ENCODE measurements at regions not wholly inside any gene's neighbourhood (a gene's known extent, or its start where the extent isn't known, plus 50 kb on each side); places are given as distances from the start of the nearest gene placed in this dataset.

DNA sequence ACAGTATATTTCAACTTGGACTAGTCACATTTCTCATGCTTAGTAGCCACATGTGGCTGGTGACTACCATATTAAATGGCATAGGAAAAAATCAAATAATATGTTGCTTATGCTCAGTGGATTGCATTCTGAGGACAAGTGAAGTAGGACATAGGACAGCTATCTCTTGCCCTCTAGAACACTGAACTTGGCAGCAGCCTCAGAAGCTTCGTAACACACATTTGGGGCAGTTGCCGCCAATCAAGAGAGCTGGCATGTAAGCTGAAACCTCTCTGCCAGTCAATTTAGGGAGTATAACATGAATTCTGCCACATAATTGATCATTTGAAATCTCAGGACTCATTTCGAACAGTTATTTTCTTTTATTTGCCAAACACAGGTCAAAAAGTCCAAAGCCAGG lies 505.5 kb downstream of the MAT2B start:
- no peak for DNase-seq
- TF ChIP-seq POLR2A (IDR thresholded peaks at IDR 0.05; ENCODE audit: low read length) (no peak), GATA1 (IDR thresholded peaks at IDR 0.05; ENCODE audit: low read depth, low read length) (no peak)

DNA sequence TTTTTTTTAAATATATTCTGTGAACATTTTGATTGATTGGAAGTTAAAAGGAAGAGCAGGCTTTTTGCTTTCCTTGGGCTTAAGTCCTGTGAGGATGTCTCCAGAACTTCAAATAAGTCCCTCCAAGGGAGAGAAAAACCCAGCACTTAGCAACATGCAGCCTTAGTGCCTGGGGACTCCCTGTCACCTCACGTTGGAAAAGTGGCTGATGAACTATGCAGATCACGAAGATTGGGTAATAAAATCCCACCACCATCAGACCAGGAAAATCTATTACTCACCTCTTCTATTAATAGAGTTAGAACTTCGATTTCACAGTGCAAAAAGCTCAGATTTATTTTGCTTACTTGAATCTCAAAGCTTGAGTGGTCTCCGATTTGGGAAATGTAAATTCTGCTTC lies 507.0 kb downstream of the MAT2B start:
- no peak for DNase-seq
- TF ChIP-seq POLR2A (IDR thresholded peaks at IDR 0.05; ENCODE audit: low read length) (no peak), GATA1 (IDR thresholded peaks at IDR 0.05; ENCODE audit: low read depth, low read length) (no peak)

DNA sequence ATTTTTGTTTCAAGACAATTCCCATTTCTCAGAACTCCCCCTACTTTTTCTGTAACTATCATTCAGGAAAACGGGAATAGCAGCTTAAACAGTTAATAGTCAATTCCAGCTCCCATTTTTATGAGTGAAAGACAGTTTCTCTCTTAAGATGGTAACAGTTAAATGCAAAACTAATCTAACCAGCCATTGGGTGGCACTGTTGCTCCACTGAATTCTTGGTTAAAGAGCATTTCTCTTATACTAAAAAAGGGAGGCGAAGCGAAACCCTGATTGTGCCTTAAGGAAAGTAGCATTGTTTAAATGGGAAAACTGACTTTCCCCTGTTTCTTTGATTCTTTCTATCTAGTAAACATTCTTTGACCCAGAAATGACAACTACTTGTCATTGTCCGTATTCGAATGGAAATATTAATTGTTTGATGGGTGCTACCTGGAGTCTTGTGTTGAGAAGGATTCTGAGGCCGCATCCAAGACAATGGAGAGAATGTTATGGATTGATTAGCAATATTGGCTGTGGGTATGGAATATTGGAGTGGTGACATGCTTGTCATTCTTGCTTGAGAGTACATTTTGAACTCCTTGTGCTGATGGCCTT lies 507.8 kb downstream of the MAT2B start:
- no peak for TF ChIP-seq GATA1 (IDR thresholded peaks at IDR 0.05; ENCODE audit: low read depth, low read length)
- no peak for TF ChIP-seq POLR2A (IDR thresholded peaks at IDR 0.05; ENCODE audit: low read length)
- DNase-seq = peak; percentile 64 to 79

DNA sequence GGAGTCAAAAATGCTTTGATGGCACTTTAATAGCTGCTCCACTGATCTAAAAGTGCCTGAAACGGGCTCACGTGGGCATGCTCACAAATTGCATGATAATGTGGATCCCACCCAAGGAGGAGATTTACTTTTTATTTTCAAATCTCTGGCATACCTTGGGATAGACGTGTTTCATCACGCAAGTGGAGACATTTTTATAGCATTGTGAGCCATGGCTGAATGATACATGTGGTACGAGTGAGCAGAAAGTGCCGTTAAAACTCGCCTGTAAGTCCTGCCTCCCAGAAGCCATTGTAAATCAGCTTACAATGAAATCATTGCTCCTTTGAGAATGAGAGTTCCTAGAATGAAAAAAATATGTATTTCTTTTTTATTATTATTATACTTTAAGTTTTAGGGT lies 514.7 kb downstream of the MAT2B start:
- DNase-seq = no peak
- no peak for TF ChIP-seq GATA1 (IDR thresholded peaks at IDR 0.05; ENCODE audit: low read depth, low read length)
- TF ChIP-seq POLR2A (IDR thresholded peaks at IDR 0.05; ENCODE audit: low read length) = no peak

DNA sequence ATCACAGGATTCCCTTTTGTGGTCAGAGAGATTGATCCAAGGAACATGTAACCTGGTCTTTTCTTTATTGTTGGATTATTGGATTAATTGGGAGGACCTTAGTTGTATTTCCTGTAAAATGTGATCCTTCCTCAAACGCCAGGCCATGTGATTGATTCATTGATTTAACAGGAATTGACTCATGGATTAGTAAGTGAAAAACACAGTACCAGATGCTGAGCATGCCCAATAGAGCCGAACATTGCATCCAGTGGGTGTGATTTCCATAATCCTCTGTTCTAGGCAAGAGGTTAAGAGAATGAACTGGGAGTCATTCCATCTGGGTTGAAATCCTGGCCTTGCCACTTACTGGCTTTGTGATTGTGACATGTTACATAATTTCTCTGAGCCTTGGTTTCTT lies 522.3 kb downstream of the MAT2B start:
- DNase-seq = no peak
- TF ChIP-seq POLR2A (IDR thresholded peaks at IDR 0.05; ENCODE audit: low read length) (no peak), GATA1 (IDR thresholded peaks at IDR 0.05; ENCODE audit: low read depth, low read length) (no peak)

DNA sequence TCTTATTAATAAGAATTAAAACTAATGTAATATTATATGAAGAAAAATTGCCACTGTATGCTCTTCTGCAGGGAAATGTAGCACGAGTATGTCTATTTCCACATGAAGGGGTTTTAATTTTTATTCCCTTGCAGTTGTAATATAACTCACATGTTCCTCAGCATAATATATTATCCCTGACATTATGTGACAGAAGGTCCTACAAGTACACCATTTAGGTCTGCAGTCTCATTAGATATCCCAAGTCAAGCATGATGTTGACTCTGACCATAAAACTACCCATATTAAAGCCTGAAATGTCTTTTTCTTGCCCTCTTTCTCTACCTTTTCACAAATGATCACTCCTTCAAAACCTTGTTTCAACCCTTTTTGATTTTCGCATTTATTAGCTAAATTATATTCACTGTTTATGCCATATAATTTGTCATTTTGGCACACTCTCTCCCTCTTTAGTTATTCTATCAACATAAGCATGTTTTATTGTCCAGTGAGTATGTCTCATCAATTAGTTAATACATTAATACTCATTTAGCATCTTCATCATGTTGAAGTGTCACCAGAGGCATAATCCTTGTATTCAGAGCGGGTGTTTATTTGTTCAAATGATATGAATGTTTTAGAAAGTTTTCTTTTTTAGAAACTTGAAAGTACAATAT lies 532.8 kb downstream of the MAT2B start:
- no peak for DNase-seq
- no peak for TF ChIP-seq POLR2A (IDR thresholded peaks at IDR 0.05; ENCODE audit: low read length)
- no peak for TF ChIP-seq GATA1 (IDR thresholded peaks at IDR 0.05; ENCODE audit: low read depth, low read length)

DNA sequence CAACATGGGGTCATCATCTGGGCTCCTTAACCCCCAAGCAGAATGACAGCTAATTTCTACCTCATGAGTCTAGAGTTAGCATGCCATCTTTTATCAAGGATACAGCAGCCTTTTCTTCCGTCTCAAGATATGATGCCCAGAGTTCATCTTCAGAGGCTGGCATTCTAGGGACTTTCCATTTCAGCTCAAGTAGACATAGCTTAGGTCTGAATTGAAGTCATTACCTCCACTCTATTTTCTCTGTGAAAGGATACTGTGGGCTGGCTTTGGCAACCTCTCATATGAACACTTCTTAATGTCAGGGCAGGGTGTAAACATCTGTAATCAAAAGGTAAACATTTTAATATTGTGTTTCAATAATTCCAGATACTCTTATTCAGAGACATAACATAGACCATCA lies 535.7 kb downstream of the MAT2B start:
- TF ChIP-seq GATA1 (IDR thresholded peaks at IDR 0.05; ENCODE audit: low read depth, low read length) = no peak
- TF ChIP-seq POLR2A (IDR thresholded peaks at IDR 0.05; ENCODE audit: low read length) = no peak
- no peak for DNase-seq

DNA sequence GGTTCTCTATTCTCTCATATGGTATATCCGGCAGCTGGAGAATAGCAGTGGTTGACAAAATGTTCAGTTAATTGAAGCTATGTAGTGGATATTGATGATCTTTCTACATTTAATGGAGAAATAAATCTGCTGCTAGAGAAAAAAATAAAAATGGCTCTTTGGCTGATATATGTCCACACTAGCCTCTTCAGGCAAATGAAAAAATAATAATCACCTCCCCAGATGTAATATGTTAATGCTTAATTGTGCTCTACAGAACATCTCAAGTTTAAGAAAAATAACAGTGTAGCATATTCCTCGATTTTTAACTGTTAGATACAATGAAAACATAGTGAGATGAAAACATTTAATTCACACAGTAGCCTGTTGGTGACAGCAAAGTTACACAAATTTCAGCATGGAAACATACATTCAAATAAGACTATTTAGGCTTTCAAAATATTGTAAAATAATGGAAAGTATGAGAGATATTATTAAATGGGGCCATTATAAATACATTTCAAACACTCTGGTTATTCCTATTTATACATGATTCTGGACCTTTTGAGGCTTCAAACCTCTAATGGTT lies 543.0 kb downstream of the MAT2B start:
- DNase-seq = no peak
- TF ChIP-seq GATA1 (IDR thresholded peaks at IDR 0.05; ENCODE audit: low read depth, low read length) (no peak), POLR2A (IDR thresholded peaks at IDR 0.05; ENCODE audit: low read length) (no peak)

DNA sequence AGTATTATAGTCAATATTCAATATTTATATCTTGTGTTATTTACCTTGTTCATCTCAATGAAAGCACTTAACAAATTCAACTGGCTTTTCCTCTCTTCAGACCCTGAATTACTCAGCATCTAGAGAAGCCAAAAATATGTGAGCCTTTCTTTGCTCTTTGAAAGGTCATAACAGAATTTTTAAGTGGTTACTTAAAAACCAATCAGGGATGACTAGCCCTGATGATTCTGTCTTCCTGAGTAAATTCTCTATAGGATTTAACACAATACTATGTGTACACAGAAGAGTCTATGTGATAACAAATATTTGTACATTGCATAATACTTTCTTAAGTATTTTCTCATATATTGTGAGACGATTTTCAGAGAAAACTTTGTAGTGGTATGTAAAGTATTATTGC lies 546.3 kb downstream of the MAT2B start:
- no peak for DNase-seq

DNA sequence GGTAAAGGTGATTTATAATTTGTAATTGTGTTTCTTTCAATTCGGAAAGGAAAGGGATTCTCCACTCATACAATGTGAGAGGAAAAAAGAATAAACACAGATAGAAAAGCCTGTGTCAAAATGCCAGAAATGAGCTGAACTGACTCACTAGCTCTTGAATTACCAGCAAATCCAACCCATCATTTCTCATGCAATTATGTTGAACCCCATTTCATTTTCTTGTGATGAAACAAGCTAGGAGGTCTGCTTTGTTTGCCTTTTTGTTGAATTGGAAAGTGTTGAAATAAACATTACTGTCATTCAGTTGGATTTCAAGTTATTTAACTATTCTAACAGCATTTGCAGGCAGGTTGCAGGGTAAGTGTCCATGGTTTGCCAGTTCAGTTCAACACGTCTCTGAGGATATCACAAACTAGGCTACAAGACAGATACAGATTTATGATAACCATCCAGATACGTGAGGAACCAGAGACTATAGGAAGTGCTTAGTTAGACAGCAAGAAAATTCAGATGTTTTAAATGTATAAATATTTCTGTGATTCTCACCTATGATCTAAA lies 547.2 kb downstream of the MAT2B start:
- no peak for DNase-seq
- TF ChIP-seq POLR2A (IDR thresholded peaks at IDR 0.05; ENCODE audit: low read length) (no peak), GATA1 (IDR thresholded peaks at IDR 0.05; ENCODE audit: low read depth, low read length) (no peak)

More for the DNA sequence above, 546.3 kb downstream of the MAT2B start:
- TF ChIP-seq POLR2A (IDR thresholded peaks at IDR 0.05; ENCODE audit: low read length) (no peak), GATA1 (IDR thresholded peaks at IDR 0.05; ENCODE audit: low read depth, low read length) (no peak)

DNA sequence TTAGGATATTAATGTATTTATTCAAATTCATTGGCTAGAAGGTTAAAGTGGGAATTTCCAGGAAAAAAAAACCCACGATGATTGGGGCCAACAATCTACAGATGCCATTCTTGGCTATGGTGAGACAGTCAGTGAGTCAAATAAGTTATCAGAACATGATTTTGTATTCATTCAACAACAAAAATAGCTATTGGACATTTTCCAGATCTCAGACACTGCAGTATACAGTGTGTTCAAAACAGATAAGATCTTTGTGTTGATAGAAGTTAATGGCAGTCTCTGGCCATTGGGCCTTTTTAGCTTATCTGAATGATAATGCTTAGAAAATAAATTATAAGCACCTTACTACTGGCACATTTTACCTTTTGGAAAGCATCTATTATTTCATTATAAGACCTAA lies 547.7 kb downstream of the MAT2B start:
- DNase-seq = peak in 1 of 2 experiments; percentile 28
- TF ChIP-seq GATA1 (IDR thresholded peaks at IDR 0.05; ENCODE audit: low read depth, low read length) = no peak
- no peak for TF ChIP-seq POLR2A (IDR thresholded peaks at IDR 0.05; ENCODE audit: low read length)

DNA sequence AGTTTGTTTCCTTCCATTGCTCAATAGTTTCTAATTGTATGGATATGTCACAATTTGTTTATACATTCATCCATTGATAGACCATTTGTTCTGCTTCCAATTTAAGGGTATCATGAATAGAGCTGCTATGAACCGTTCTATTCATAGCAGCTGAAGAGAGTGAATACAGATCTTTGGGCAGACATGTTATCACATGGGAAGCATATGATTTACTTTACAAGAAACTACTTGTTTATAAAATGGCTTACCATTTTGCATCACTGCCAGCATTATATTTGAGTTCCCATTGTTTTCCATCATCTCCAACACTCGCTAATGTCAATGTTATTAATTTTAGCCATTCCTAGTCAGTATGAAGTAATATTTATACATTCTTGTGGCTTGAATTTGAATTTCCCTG lies 549.0 kb downstream of the MAT2B start:
- no peak for DNase-seq
- no peak for TF ChIP-seq GATA1 (IDR thresholded peaks at IDR 0.05; ENCODE audit: low read depth, low read length)
- no peak for TF ChIP-seq POLR2A (IDR thresholded peaks at IDR 0.05; ENCODE audit: low read length)

DNA sequence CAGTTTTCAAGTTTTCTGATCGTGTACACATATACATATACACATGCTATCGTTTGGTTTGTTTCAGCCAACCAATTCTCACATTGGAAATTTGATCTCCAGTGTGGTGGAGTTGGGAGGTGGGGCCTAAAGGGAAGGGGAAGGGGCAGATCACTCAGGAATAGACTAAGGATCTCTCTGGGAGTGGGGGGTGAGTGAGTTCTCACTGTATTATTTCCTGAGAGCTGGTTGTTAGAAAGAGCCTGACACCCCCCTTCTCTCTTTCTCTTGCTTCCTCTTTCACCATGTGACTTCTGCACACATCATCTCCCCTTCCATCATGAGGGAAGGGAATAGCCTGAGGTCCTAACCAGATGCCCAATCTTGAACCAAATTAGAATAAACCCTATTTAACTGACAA lies 551.7 kb downstream of the MAT2B start:
- no peak for TF ChIP-seq POLR2A (IDR thresholded peaks at IDR 0.05; ENCODE audit: low read length)

DNA sequence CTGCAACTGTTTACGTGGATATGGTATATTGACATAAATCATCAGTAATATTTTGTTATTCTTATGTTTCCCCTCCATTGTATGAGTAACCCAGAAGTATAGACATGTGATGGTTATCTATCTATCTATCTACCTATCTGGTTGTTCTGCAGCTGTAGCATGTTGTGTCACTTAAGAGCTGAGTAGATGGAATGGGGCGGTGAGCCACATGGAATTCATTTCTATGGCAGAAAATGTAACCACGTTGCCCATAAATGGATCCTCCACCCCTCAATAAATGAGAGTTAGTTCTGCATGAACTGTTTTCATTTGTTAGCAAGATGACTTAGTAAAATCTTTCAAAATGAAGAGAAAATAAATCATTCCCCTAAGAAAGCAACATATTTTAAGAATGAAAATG lies 553.2 kb downstream of the MAT2B start:
- no peak for DNase-seq
- no peak for TF ChIP-seq POLR2A (IDR thresholded peaks at IDR 0.05; ENCODE audit: low read length)
- TF ChIP-seq GATA1 (IDR thresholded peaks at IDR 0.05; ENCODE audit: low read depth, low read length) = no peak

More for the DNA sequence above, 551.7 kb downstream of the MAT2B start:
- DNase-seq = no peak

DNA sequence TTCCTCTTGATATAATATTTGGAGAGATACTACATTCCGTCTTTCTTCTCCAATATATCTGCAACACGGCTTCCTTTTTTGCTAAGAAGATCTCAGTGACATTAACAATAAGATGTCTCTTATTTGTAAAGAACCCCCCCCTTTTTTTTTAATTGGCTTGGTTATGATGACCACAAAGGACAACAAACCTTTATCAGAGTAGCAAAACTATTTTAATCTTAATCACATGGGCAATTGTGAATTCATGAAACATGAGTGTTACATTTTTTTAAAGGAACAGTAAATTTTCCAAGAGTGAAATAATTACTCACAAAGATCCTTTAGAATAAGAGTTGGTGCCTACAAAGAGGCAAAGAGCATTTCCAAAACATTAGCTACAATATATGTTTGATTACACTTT lies 554.1 kb downstream of the MAT2B start:
- no peak for DNase-seq
- TF ChIP-seq POLR2A (IDR thresholded peaks at IDR 0.05; ENCODE audit: low read length) (no peak), GATA1 (IDR thresholded peaks at IDR 0.05; ENCODE audit: low read depth, low read length) (no peak)
